ENCODE measurements at regions not wholly inside any gene's neighbourhood (a gene's known extent, or its start where the extent isn't known, plus 50 kb on each side); places are given as distances from the start of the nearest gene placed in this dataset.
"Not testable (repeated sequence)": the region's sequence is repeated elsewhere in the genome, so short reads cannot be mapped to it uniquely, and the experiment has no call there.

DNA sequence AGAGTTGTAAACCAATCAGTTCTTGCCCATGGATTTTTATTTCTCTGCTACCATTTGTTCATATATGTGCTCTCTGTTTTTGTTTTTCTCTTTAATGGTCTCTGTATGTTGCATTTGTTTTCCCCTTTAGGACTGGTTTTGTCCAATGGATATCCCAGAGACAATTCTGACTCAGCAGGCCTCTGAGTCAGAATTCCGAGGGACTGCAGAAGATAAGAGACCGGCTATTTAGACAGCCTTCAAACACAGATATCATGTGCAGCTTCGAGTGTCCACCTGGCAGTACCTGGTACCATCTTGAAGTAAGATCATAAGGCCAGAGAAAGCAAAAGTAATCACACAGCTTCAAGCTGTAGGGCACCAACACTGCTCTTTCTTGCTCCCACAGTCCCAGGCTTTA lies 125.5 kb downstream of the ELOVL4 start:
- Mint-ChIP-seq H3K27me3 (peaks cover 3 to 17% of the 10 kb centered on the region in 2 donors), H3K4me3 (no peak overlapping the region), H3K27ac (no peak overlapping the region), H3K36me3 (no peaks in the 10 kb centered on the region), H3K4me1 (no peaks in the 10 kb centered on the region), H3K9me3 (no peaks in the 10 kb centered on the region)
- DNase-seq (no peak), ATAC-seq (replicated peaks) (no peak)

DNA sequence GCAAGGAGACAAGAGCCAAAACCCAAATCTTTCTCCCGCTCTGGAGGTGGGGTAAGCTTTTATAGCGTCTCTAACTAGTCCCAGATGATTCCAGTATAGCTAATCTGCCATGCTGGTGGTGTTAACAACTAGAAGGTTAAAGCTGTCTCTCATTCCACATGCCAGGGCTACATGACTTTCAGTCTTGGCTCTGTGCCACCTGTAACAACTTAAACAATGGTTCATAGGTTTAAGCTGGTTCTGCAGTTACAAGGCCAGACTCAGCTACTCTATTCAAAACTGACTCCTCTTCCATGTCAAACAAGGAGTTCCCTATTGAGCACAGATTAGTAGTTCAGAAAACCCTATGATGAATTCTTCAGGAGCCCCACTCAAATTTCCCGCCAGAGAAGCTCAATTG lies 128.9 kb downstream of the ELOVL4 start:
- Mint-ChIP-seq H3K27me3 (peaks cover 3 to 17% of the 10 kb centered on the region in 2 donors), H3K4me1 (no peaks in the 10 kb centered on the region), H3K4me3 (no peak overlapping the region), H3K27ac (no peak overlapping the region), H3K36me3 (no peaks in the 10 kb centered on the region), H3K9me3 (no peaks in the 10 kb centered on the region)
- ATAC-seq (replicated peaks) (no peak), DNase-seq (no peak)

DNA sequence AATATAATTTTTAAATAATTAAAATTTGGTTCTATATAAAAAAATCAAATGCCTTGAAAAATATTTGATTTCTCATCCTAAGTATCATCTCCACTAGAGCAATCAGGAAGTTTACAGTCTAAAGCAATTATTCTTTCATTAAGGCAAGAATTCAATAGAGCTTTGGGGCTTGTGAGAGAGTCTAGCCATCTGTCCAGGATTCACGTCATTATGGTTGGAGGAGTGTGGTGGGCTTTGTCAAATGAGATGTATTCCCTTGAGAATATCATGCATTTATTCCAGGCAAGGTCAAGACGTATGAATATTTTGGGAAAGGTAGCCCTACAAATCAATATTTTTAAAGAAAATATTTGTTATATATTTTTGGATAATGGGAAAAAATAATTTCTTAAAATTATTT lies 132.4 kb downstream of the ELOVL4 start:
- peaks cover 6 to 20% of the 10 kb centered on the region in 2 donors for H3K27me3 Mint-ChIP-seq
- no peak for ATAC-seq (replicated peaks)
- H3K4me3 Mint-ChIP-seq: no peak overlapping the region
- no peaks in the 10 kb centered on the region for H3K4me1 Mint-ChIP-seq
- H3K36me3 Mint-ChIP-seq: no peaks in the 10 kb centered on the region
- no peaks in the 10 kb centered on the region for H3K9me3 Mint-ChIP-seq
- H3K27ac Mint-ChIP-seq: no peak overlapping the region
- no peak for DNase-seq

DNA sequence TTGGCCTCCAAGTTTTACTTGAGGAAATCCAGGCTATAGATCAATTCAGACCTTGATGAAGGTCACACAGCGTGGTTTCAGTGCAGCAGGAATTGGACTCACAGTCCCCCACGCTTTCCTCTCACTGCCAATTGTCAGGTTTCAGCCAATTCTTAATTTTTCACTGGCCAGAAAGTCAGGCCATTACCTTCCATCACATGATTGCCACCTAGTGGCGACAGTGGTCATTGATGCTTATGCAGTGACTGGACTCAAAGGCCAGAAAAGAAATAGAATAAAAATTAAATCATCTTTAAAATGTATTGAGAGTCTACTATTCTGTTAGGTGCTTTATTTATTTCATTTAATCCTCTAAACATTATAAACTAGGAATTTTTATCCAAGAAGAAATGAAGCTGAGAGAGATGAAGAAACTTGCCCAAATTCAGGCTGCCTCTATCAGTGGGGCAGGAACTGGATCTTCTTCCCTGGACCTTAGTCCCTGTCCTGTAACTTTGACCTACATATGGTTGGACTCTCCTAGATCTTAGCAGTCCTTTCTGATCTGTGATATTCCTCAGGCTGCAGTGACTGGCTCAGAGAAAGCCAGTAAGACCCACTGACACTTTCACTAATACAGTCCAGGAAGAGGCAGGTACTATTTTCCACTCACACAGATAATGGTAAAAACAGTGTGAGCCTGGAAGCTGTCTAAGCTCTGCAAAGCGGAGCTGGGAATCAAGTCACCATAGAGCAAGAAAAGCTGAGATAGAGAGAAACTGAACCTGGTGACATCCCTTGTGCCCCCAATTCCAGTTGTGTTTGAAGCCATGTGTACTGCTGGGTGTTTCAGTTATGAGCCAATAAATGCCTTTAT lies 133.3 kb downstream of the ELOVL4 start:
- ATAC-seq (replicated peaks) (peak; percentile 81 to 83), DNase-seq (peak; percentile 30)
- no peaks in the 10 kb centered on the region for H3K9me3 Mint-ChIP-seq
- no peak overlapping the region for H3K4me3 Mint-ChIP-seq
- no peak overlapping the region for H3K27ac Mint-ChIP-seq
- H3K36me3 Mint-ChIP-seq: no peaks in the 10 kb centered on the region
- H3K4me1 Mint-ChIP-seq: no peaks in the 10 kb centered on the region
- peaks cover 6 to 15% of the 10 kb centered on the region in 2 donors for H3K27me3 Mint-ChIP-seq

DNA sequence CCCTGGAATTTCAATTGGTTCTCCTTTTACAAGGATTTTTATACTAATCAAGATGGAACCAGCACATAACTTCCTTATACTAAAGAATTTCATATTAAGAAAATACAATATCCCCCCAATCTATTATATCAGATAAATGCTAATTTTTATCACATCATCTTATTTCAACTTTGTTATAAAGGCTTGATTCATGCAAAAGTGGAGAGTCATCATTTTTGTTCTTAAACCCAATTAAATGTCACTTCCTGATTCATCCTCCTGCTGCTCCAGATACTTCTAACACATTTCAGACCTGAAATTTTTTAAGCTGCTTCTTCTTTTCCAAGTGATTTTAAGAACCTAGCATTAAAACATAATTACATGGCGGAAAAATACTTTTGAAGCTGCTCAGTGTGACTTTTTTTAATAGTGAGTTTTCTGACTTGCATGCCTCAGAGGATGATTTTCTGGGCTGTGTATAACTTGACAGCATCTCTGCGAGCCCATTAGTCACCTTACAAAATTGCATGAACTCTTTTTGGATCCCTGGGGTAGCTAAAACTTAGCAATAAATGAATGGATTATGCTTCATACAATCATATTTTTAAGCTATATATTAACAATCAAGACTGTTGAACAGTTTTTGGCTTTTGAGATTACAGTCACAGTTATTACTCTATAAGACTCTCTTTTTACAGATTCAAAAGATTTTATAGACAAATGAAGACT lies 134.1 kb downstream of the ELOVL4 start:
- Mint-ChIP-seq H3K4me3 (no peak overlapping the region), H3K27me3 (peaks cover 11 to 16% of the 10 kb centered on the region in 2 donors), H3K9me3 (no peaks in the 10 kb centered on the region), H3K27ac (no peak overlapping the region), H3K4me1 (no peaks in the 10 kb centered on the region), H3K36me3 (no peaks in the 10 kb centered on the region)
- ATAC-seq (replicated peaks) (no peak), DNase-seq (no peak)

DNA sequence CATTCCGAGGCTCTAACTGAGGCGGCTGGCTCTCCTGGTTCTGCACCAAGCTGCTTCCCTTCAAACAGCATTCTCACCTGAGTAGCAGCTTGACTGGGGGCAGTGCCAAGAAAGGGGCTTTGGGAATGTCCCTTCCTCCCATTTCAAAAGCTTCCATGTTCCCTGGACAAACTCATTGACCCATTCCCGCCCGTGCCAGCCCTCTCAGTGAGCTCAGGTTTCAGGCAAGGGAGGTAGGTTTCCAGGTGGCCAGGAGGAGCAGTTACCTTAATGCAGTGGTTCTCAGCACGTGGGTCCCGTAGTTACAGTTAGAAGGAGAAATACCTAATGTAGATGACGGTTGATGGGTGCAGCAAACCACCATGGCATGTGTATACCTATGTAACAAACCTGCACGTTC lies 135.2 kb downstream of the ELOVL4 start:
- ATAC-seq (replicated peaks) (no peak), DNase-seq (no peak)
- Mint-ChIP-seq H3K4me3 (no peak overlapping the region), H3K4me1 (no peaks in the 10 kb centered on the region), H3K36me3 (no peaks in the 10 kb centered on the region), H3K27ac (no peak overlapping the region), H3K27me3 (peaks cover 16% of the 10 kb centered on the region in 2 donors), H3K9me3 (no peaks in the 10 kb centered on the region)

DNA sequence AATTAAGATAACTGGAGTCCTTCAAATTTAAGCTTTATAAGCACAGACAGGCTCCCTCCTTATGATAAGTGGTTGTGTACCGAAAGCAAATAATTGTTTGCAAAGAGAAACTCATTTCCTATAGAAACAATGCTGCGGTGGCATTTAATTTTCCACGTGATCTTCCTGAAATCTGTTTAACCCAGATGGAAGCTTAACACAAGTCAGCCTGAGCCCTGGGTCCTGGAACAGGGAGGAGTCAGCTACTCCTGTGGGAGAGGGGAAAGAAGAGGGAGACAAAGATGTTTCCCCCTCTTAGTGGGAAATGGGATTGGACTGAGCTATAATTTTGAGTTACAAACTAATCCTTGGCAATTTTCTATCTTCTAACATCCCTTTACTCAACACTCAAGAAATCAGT lies 136.5 kb downstream of the ELOVL4 start:
- Mint-ChIP-seq H3K4me3 (no peak overlapping the region), H3K9me3 (peaks cover 0 to 3% of the 10 kb centered on the region in 2 donors), H3K27me3 (peaks cover 16% of the 10 kb centered on the region in 2 donors), H3K27ac (no peak overlapping the region), H3K4me1 (no peaks in the 10 kb centered on the region), H3K36me3 (no peaks in the 10 kb centered on the region)
- no peak for DNase-seq
- ATAC-seq (replicated peaks): no peak

DNA sequence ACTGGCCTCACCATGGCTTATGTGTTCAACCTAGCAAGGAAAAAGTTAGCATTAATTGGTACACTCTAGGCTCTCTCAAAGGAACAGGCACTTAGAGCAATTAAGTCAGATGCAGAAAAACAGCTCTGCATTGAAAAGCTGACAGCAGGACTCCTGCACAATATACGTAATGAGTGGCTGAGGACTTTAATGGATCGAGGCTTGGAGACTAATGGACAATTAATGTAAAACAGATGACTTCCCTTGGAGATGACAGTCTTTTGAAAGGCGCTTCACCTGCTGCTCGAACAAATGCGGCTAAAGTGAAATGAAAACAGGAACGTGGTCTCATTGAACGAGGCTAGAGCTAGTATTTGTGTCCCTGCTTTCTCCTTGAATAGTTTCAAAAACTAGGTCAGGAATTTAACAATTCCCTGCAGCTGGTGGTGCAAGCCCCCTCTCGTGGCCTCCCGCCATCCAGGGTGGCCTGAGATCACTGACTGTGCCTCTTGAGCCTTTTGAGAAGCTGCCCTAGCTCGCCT lies 137.1 kb downstream of the ELOVL4 start:
- peaks cover 16 to 22% of the 10 kb centered on the region in 2 donors for H3K27me3 Mint-ChIP-seq
- H3K9me3 Mint-ChIP-seq: peaks cover 0 to 3% of the 10 kb centered on the region in 2 donors
- DNase-seq: no peak
- no peak overlapping the region for H3K27ac Mint-ChIP-seq
- no peaks in the 10 kb centered on the region for H3K36me3 Mint-ChIP-seq
- no peaks in the 10 kb centered on the region for H3K4me1 Mint-ChIP-seq
- no peak for ATAC-seq (replicated peaks)
- no peak overlapping the region for H3K4me3 Mint-ChIP-seq

DNA sequence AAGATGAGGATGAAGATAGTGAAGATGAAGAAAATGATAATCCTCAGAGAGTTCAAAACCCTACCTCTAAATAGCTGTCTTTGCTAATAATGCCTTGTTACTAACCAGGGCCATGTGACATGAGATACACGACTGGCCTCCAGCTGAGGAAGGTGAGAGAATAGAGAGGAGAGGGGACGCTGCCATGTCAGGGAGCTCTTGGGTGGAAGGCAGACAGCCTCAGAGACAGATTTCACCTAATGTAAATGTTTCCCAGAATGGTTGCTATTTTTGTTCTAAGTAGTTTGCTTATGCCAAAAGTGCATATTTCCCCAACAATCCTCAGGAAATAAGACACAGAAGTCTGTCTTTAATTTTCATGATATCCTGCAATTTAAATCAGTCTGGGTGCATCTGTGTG lies 138.4 kb downstream of the ELOVL4 start:
- Mint-ChIP-seq H3K27ac (no peak overlapping the region), H3K9me3 (peaks cover 0 to 3% of the 10 kb centered on the region in 2 donors), H3K4me1 (no peaks in the 10 kb centered on the region), H3K36me3 (no peaks in the 10 kb centered on the region), H3K27me3 (peaks cover 16 to 26% of the 10 kb centered on the region in 2 donors), H3K4me3 (no peak overlapping the region)
- ATAC-seq (replicated peaks): no peak
- DNase-seq: no peak

DNA sequence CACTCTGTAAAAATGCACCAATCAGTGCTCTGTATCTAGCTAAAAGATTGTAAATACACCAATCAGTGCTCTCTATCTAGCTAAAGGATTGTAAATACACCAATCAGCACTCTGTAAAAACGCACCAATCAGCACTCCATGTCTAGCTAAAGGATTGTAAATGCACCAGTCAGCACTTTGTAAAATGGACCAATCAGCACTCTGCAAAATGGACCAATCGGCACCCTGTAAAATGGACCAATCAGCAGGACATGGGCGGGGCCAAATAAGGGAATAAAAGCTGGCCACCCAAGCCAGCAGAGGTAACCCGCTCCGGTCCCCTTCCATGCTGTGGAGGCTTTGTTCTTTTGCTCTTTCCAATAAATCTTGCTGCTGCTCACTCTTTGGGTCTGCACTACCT lies 140.7 kb downstream of the ELOVL4 start:
- H3K36me3 Mint-ChIP-seq; H3K9me3 Mint-ChIP-seq; H3K4me3 Mint-ChIP-seq; DNase-seq; H3K27ac Mint-ChIP-seq; H3K4me1 Mint-ChIP-seq; ATAC-seq (replicated peaks): not testable (repeated sequence)
- H3K27me3 Mint-ChIP-seq: peaks cover 22 to 26% of the 10 kb centered on the region in 2 donors

DNA sequence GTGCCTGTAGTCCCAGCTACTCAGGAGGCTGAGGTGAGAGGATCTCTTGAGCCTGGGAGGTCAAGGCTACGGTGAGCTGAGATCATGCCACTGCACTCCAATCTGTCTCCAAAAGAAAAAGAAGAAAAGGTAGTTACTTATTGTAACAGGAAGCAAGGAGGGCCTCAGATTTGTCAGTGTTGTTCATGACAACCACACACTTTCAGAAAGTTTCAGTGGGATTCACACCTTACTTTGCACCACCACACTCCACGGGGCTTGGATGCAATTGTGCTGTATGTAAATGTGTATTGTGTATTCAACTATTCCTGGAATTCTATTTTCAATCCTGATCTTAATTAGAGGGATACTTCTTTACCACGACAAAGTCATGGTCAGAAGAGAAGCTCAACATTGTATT lies 142.6 kb downstream of the ELOVL4 start:
- Mint-ChIP-seq H3K27me3 (peaks cover 15 to 20% of the 10 kb centered on the region in 2 donors), H3K4me3 (no peak overlapping the region), H3K36me3 (no peaks in the 10 kb centered on the region), H3K27ac (no peak overlapping the region), H3K4me1 (no peaks in the 10 kb centered on the region), H3K9me3 (peaks cover 0 to 3% of the 10 kb centered on the region in 2 donors)
- ATAC-seq (replicated peaks) (no peak), DNase-seq (no peak)

DNA sequence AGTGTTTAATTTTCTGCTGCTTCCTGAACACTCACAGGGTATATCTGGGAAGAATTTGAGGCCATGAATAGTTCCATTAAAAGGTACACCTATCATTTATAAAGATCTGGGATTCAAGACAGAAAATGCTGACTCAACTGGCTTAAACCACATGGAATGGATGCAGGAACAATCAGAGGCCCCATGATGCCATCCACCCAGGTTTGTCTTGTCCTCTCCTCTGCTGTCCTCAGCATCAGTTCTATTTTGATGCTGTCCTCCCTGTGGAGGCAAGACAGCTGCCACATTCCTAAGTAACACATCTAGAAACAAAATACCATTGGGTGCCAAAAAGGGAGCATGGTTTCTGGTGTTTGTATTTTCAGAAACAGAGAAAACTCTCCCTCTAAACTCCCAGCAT lies 143.4 kb downstream of the ELOVL4 start:
- ATAC-seq (replicated peaks): no peak
- Mint-ChIP-seq H3K4me3 (no peak overlapping the region), H3K27ac (no peak overlapping the region), H3K27me3 (peaks cover 14 to 19% of the 10 kb centered on the region in 2 donors), H3K36me3 (no peaks in the 10 kb centered on the region), H3K9me3 (peaks cover 0 to 3% of the 10 kb centered on the region in 2 donors), H3K4me1 (no peaks in the 10 kb centered on the region)
- no peak for DNase-seq

DNA sequence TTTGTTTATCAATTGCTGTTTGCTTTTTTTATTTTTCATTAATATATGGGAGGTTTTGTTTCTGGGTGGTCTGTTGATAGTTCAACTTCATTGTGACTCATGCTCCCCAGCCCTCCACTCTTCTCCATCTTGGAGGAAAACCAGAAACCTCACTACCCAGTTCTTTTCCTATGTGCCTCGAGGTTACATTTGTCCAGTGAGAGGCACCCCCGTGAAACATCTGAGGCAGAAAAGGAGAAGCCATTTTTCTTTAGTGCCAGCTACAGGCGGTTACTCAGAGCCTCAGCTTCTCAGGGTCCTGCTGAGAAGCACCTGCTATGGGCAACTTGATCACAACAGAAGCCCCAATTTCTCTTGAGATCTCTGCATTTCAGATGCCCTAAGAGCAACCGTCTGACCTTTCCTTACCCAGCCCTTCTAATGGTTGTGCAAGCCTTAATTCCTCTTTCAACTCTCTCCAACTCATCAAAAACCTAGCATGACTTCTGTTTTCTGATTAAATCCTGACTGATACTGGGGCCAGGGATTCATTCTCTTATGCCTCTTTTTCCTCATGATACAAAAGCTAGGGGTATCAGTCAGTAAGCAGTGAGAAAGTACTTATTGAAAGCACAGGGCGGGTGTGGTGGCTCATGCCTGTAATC lies 144.6 kb downstream of the ELOVL4 start:
- ATAC-seq (replicated peaks): no peak
- H3K27ac Mint-ChIP-seq: no peak overlapping the region
- peaks cover 0 to 3% of the 10 kb centered on the region in 2 donors for H3K9me3 Mint-ChIP-seq
- no peaks in the 10 kb centered on the region for H3K4me1 Mint-ChIP-seq
- H3K27me3 Mint-ChIP-seq: peaks cover 7 to 11% of the 10 kb centered on the region in 2 donors
- no peak overlapping the region for H3K4me3 Mint-ChIP-seq
- DNase-seq: no peak
- H3K36me3 Mint-ChIP-seq: no peaks in the 10 kb centered on the region

DNA sequence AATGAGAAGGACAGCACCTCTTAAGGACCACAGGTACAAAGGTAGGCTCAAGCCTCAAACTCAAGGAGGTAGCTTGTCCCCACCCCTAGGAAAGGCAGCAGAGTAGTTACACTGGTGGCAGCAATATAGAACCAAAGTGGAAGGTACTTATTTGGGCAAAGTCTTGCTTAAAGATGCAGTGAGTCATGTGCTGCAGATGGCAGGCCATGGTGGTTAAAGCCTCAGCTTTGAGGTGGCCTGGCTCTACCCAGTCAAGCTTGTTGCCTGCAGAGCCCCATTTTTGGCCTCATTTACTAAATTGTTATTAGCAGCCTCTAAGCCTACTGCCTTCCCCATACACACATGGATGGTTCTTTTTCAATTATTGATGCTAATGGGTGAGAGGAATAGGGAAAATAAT lies 146.0 kb downstream of the ELOVL4 start:
- no peaks in the 10 kb centered on the region for H3K4me1 Mint-ChIP-seq
- no peak for ATAC-seq (replicated peaks)
- no peak overlapping the region for H3K27ac Mint-ChIP-seq
- no peaks in the 10 kb centered on the region for H3K9me3 Mint-ChIP-seq
- no peaks in the 10 kb centered on the region for H3K36me3 Mint-ChIP-seq
- H3K4me3 Mint-ChIP-seq: no peak overlapping the region
- H3K27me3 Mint-ChIP-seq: peaks cover 7 to 10% of the 10 kb centered on the region in 2 donors
- DNase-seq: no peak

All from stimulated activated naive B cell treated with anti-CD40 and anti-IgM and Interleukin-4, amounts not matched to agents 10 μg/mL and 1 μg/mL and 100 μg/mL, for 72 hours (primary cell).